Lung (tissue), 11 donors: ENCODE measurements at regions not wholly inside any gene's neighbourhood (a gene's known extent, or its start where the extent isn't known, plus 50 kb on each side); places are given as distances from the start of the nearest gene placed in this dataset.

ENCODE experiments used
- ATAC-seq: fragments of 200-7000 bp; cut with Tn5 transposase; one replicate; pipeline ENCODE4 v1.9.1; 2020; ENCODE audit warnings: moderate number of reproducible peaks; ENCODE audit not compliant: insufficient read depth, low FRiP score
- DNase-seq, 3 donors: peaks; one replicate each; pipeline ENCODE4 v3.0.0-alpha.2; 2013 to 2017
- H3K27ac ChIP-seq, 2 donors: one replicate each; pipeline ENCODE4 v1.5.1; 2013; ENCODE audit warnings: mild to moderate bottlenecking in 2 of 2, moderate library complexity in 2 of 2, control low read depth in 1 of 2, inconsistent platforms in 1 of 2, low read depth in 1 of 2, low read length in 1 of 2
- H3K27me3 ChIP-seq, 3 donors: one replicate each; pipeline ENCODE4 v1.5.1; 2013; ENCODE audit warnings: low read length in 2 of 3; ENCODE audit not compliant: control insufficient read depth in 3 of 3, insufficient read depth in 3 of 3
- H3K36me3 ChIP-seq, 4 donors: one replicate each; pipeline ENCODE4 v1.5.1; 2013; ENCODE audit warnings: low read length in 4 of 4, mild to moderate bottlenecking in 1 of 4, moderate library complexity in 1 of 4; ENCODE audit not compliant: control insufficient read depth in 4 of 4, insufficient read depth in 4 of 4
- H3K4me1 ChIP-seq, 5 donors: one replicate each; pipeline ENCODE4 v1.5.1; 2013; ENCODE audit warnings: low read length in 5 of 5, mild to moderate bottlenecking in 2 of 5, moderate library complexity in 1 of 5; ENCODE audit not compliant: control insufficient read depth in 5 of 5, insufficient read depth in 5 of 5
- H3K4me3 ChIP-seq: one replicate; pipeline ENCODE4 v1.5.1; 2013; ENCODE audit warnings: mild to moderate bottlenecking, control low read depth, moderate library complexity
- H3K9ac ChIP-seq, 2 donors: one replicate each; pipeline ENCODE4 v1.5.1; 2013; ENCODE audit warnings: low read length in 2 of 2, control low read depth in 1 of 2; ENCODE audit not compliant: insufficient read depth in 1 of 2
- H3K9me3 ChIP-seq, 4 donors: one replicate each; pipeline ENCODE4 v1.5.1; 2013; ENCODE audit warnings: low read length in 3 of 4, mild to moderate bottlenecking in 1 of 4, moderate library complexity in 1 of 4; ENCODE audit not compliant: control insufficient read depth in 4 of 4, insufficient read depth in 3 of 4
- WGBS, 2 donors: extraction: QIAGEN DNeasy Blood & Tissue Kit; methylation state at CpG; one replicate each; pipeline ENCODE4 v1.1.7; 2013; 5-methylcytosine and 5-hydroxymethylcytosine counted together
- TF ChIP-seq, protein P1 (sequence below): IDR thresholded peaks from 2 replicates; pipeline ENCODE4 v1.5.1; 2012; ENCODE audit warnings: mild to moderate bottlenecking; ENCODE audit errors: control extremely low read depth, extremely low read depth
- donor health status: control.
- donor health status: control.
- donor health status: Bipolar disorder and iron deficiency.
- donor health status: healthy.
- donor health status: DM: yes; HTN: yes; CAD: no.

DNA sequence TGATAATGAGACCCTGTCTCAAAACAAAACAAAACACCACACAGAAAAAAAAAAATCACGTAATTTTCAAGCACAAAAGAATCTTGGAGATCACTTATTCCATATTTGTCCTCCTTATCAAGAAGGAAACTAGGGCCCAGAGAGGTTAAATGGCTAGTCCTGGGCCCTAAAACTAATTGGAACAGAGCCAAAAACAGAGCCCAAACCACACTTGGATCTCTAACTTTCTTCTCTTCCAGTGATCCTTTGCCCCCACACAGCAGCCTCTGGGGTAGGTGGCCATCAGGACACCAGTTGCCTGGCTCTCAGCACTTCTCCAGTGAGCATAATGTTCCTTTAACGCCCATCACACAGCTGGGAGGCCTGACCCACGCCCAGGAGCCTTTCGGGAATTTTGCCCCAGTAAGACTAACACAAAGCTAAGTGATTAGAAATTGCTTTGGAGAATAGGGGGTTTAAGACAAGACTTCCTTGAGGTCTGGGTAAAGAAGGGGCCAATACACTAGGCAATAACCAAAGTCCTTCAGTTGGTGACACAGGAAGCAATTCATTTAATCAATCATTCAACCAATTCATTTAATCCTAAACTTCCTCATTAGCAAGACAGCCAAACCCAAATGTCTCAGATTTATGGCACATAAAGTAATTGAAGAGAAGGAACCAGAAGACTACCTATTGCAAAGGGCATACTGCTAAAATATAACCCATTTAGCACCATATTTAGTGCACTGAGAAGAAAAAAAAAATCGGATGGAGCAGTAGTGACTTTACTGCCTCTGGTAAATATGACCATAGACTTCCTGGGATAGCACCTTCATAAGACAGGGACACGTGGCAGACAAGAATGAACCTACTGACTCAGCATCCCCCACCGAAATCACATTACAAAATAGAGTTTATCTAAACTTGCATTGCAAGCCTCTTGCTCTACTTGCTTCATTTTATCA is 77.8 kb downstream of the ZNF608 start:
- Histone ChIP-seq H3K36me3 (peaks cover 0 to 2% (median 0%) of the 10 kb centered on the region in 4 donors), H3K4me3 (no peak overlapping the region), H3K27me3 (no peaks in the 10 kb centered on the region), H3K9me3 (no peaks in the 10 kb centered on the region), H3K27ac (no peak overlapping the region), H3K9ac (no peak overlapping the region), H3K4me1 (peaks cover 7 to 48% (median 21%) of the 10 kb centered on the region in 5 donors)
- 80 to 81% methylated on average over 7 of the region's 7 CpGs for WGBS, 2 donors
- DNase-seq (no peak), ATAC-seq (no peak)
- TF ChIP-seq, protein P1, sequence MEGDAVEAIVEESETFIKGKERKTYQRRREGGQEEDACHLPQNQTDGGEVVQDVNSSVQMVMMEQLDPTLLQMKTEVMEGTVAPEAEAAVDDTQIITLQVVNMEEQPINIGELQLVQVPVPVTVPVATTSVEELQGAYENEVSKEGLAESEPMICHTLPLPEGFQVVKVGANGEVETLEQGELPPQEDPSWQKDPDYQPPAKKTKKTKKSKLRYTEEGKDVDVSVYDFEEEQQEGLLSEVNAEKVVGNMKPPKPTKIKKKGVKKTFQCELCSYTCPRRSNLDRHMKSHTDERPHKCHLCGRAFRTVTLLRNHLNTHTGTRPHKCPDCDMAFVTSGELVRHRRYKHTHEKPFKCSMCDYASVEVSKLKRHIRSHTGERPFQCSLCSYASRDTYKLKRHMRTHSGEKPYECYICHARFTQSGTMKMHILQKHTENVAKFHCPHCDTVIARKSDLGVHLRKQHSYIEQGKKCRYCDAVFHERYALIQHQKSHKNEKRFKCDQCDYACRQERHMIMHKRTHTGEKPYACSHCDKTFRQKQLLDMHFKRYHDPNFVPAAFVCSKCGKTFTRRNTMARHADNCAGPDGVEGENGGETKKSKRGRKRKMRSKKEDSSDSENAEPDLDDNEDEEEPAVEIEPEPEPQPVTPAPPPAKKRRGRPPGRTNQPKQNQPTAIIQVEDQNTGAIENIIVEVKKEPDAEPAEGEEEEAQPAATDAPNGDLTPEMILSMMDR = no peak

DNA sequence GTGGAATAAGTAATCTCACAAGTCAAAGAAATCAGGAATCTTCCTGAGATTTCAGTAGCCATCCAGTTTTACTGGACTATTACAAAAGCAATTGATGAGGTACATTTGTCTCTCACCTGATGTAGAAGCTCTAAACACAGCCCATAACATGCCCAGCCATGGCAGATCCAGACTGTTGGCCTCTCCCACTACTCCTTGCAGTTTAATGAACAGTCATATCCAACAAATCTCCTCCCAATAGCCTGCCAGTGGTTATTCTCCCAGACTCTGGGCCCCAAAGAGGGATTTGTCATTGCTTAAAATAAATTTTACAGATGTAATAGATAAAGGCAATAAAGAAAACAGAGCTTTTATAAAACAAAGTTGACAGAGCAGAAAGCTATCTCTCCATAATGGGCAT is 80.8 kb downstream of the ZNF608 start:
- H3K4me3 ChIP-seq = no peak overlapping the region
- H3K9ac ChIP-seq = no peak overlapping the region
- H3K27me3 ChIP-seq = no peaks in the 10 kb centered on the region
- H3K4me1 ChIP-seq = peaks cover 12 to 60% (median 45%) of the 10 kb centered on the region in 5 donors
- H3K36me3 ChIP-seq = peaks cover 0 to 2% (median 0%) of the 10 kb centered on the region in 4 donors
- no peaks in the 10 kb centered on the region for H3K9me3 ChIP-seq
- TF ChIP-seq, protein P1 = no peak
- no peak overlapping the region for H3K27ac ChIP-seq
- DNase-seq = no peak
- ATAC-seq = no peak

DNA sequence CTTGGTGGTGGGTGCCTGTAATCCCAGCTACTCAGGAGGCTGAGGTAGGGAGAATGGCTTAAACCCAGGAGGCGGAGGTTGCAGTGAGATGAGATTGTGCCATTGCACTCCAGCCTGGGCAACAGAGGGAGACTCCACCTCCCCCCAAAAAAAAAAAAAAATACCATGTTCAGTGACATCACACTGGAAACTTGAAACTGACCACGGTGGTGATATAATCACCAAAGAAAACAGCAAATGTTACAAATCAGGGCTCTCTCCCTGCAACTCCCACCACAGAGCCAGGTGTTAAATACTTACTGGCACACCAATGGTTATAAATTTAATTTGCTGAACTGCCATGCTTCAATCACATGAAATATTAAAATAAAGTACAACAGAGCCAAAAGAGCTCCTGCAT is 81.4 kb downstream of the ZNF608 start:
- no peak for DNase-seq
- Histone ChIP-seq H3K9ac (no peak overlapping the region), H3K4me1 (peaks cover 17 to 60% (median 45%) of the 10 kb centered on the region in 5 donors), H3K9me3 (no peaks in the 10 kb centered on the region), H3K36me3 (peaks cover 0 to 6% (median 0%) of the 10 kb centered on the region in 4 donors), H3K27ac (no peak overlapping the region), H3K4me3 (no peak overlapping the region), H3K27me3 (no peaks in the 10 kb centered on the region)
- ATAC-seq = no peak
- TF ChIP-seq, protein P1 = no peak
- 62 to 72% methylated on average over 2 of the region's 2 CpGs for WGBS, 2 donors
